Psoas muscle (tissue), 7 donors: ENCODE measurements at regions not wholly inside any gene's neighbourhood (a gene's known extent, or its start where the extent isn't known, plus 50 kb on each side); places are given as distances from the start of the nearest gene placed in this dataset.

Experiments used
- ATAC-seq, 4 donors: fragments of 200-7000 bp; cut with Tn5 transposase; one replicate each; pipeline ENCODE4 v1.9.1; 2020; ENCODE audit warnings: moderate library complexity in 3 of 4, mild to moderate bottlenecking in 2 of 4
- DNase-seq, 2 donors: peaks; one replicate each; pipeline ENCODE4 v3.0.0-alpha.2; 2020
- H3K27ac ChIP-seq: fragments of 200-600 bp; one replicate; pipeline ENCODE4 v1.8.0; 2022
- H3K27me3 ChIP-seq, 3 donors: fragments of 200-600 bp in 1 of 3; one replicate each; pipeline versions ENCODE4 v1.6.1 to v1.8.0; 2013 to 2022; ENCODE audit warnings: low read length in 2 of 3, mild to moderate bottlenecking in 2 of 3, moderate library complexity in 1 of 3; ENCODE audit not compliant: insufficient read depth in 3 of 3
- H3K36me3 ChIP-seq, 2 donors: fragments of 200-600 bp in 1 of 2; one replicate each; pipeline versions ENCODE4 v1.6.1 to v1.8.0; 2013 to 2022; ENCODE audit warnings: low read depth in 1 of 2, mild to moderate bottlenecking in 1 of 2, moderate library complexity in 1 of 2; ENCODE audit not compliant: insufficient read depth in 1 of 2
- H3K4me1 ChIP-seq: fragments of 200-600 bp; one replicate; pipeline ENCODE4 v1.8.0; 2022
- H3K4me3 ChIP-seq: fragments of 200-600 bp; one replicate; pipeline ENCODE4 v1.8.0; 2022; ENCODE audit warnings: mild to moderate bottlenecking
- H3K9me3 ChIP-seq: fragments of 200-600 bp; one replicate; pipeline ENCODE4 v1.8.0; 2022
- CTCF ChIP-seq: fragments of 200-600 bp; IDR thresholded peaks from one replicate; pipeline ENCODE4 v1.8.0; 2022; ENCODE audit warnings: antibody characterized with exemption
- WGBS, 3 donors: extraction: QIAGEN DNeasy Blood & Tissue Kit; methylation state at CpG; one replicate each; pipeline versions ENCODE4 v1.1.6 to v1.1.7; 2013; 5-methylcytosine and 5-hydroxymethylcytosine counted together
- intact Hi-C, 2 donors: fragments of 100-400 bp; cut with DNase I; formaldehyde crosslinking; loops; one replicate each; pipeline versions ENCODE4 v1.11.0 to v1.14.2; 2022
- donor health status: healthy with polysubstance abuse.
- donor health status: DM: no; HTN: no; CAD: no; lungs with moderate emphysema.
- donor health status: Bipolar disorder and iron deficiency.
- donor health status: healthy.
- donor health status: DM: yes; HTN: yes; CAD: no.
- donor health status: DM: no; HTN: no; CAD: no.
- donor health status: DM: yes; HTN: yes; CAD: no.

- no peak overlapping the region for H3K4me3 ChIP-seq
These were observed 96.8 kb upstream of the KLF12 start for GRCh38 chr13:74230984-74231501.

GRCh38 chr13:74229242-74229641 is 95.0 kb upstream of the KLF12 start:
- H3K4me3 ChIP-seq, result no peak overlapping the region
- no peak for DNase-seq
- no peak overlapping the region for H3K27ac ChIP-seq
- no peaks in the 10 kb centered on the region for H3K27me3 ChIP-seq
- TF ChIP-seq CTCF, result no peak
- intact Hi-C loops, result no loop called here
- no peaks in the 10 kb centered on the region for H3K36me3 ChIP-seq
- WGBS, 3 donors, result 67 to 89% (median 74%) methylated on average over 4 of the region's 4 CpGs
- no peak for ATAC-seq
- H3K9me3 ChIP-seq, result no peaks in the 10 kb centered on the region
- H3K4me1 ChIP-seq, result no peaks in the 10 kb centered on the region

More at GRCh38 chr13:74230984-74231501, 96.8 kb upstream of the KLF12 start:
- Histone ChIP-seq H3K27ac (no peak overlapping the region), H3K27me3 (no peaks in the 10 kb centered on the region), H3K36me3 (no peaks in the 10 kb centered on the region), H3K4me1 (no peaks in the 10 kb centered on the region), H3K9me3 (no peaks in the 10 kb centered on the region)
- WGBS, 3 donors, result 92 to 97% (median 93%) methylated on average over 4 of the region's 4 CpGs
- intact Hi-C loops, result no loop called here
- TF ChIP-seq CTCF, result no peak
- ATAC-seq (no peak), DNase-seq (no peak)

- intact Hi-C loops, result no loop called here
- H3K4me1 ChIP-seq, result no peaks in the 10 kb centered on the region
- WGBS, 3 donors, result 93% methylated on average over 6 of the region's 6 CpGs
- H3K27me3 ChIP-seq, result no peaks in the 10 kb centered on the region
- H3K36me3 ChIP-seq, result no peaks in the 10 kb centered on the region
- DNase-seq, result no peak
- ATAC-seq, result no peak
- no peak overlapping the region for H3K4me3 ChIP-seq
- H3K9me3 ChIP-seq, result no peaks in the 10 kb centered on the region
- TF ChIP-seq CTCF, result no peak
- no peak overlapping the region for H3K27ac ChIP-seq
These were observed 93.4 kb upstream of the KLF12 start for GRCh38 chr13:74227476-74228158.

GRCh38 chr13:74226791-74227475 is 92.7 kb upstream of the KLF12 start:
- no peak for TF ChIP-seq CTCF
- 91 to 96% (median 91%) methylated on average over 4 of the region's 4 CpGs for whole genome bisulfite sequencing, 3 donors
- no peaks in the 10 kb centered on the region for H3K36me3 ChIP-seq
- no peaks in the 10 kb centered on the region for H3K27me3 ChIP-seq
- H3K4me1 ChIP-seq, result no peaks in the 10 kb centered on the region
- H3K27ac ChIP-seq, result no peak overlapping the region
- intact Hi-C loops, result no loop called here
- no peak overlapping the region for H3K4me3 ChIP-seq
- H3K9me3 ChIP-seq, result no peaks in the 10 kb centered on the region
- DNase-seq (no peak), ATAC-seq (no peak)
